ENCODE measurements at regions not wholly inside any gene's neighbourhood (a gene's known extent, or its start where the extent isn't known, plus 50 kb on each side); places are given as distances from the start of the nearest gene placed in this dataset.
"Not testable (repeated sequence)": the region's sequence is repeated elsewhere in the genome, so short reads cannot be mapped to it uniquely, and the experiment has no call there.

GRCh38 chr4:44978020-44978419 is 251.7 kb upstream of the GNPDA2 start:
- DNase-seq (no peak), ATAC-seq (no peak)

GRCh38 chr4:44965435-44966095 is 239.2 kb upstream of the GNPDA2 start:
- no peak for ATAC-seq

GRCh38 chr4:44964086-44964485 is 237.7 kb upstream of the GNPDA2 start:
- DNase-seq, ATAC-seq: not testable (repeated sequence)

More at GRCh38 chr4:44965435-44966095, 239.2 kb upstream of the GNPDA2 start:
- no peak for DNase-seq

- no peak for DNase-seq
- no peak for ATAC-seq
These were observed 234.8 kb upstream of the GNPDA2 start for GRCh38 chr4:44961001-44961755.

- DNase-seq: no peak
- ATAC-seq: no peak
These were observed 205.4 kb upstream of the GNPDA2 start for GRCh38 chr4:44931720-44932119.

GRCh38 chr4:44928785-44929184 is 202.4 kb upstream of the GNPDA2 start:
- ATAC-seq: no peak
- DNase-seq: no peak

GRCh38 chr4:44927399-44928380 is 201.3 kb upstream of the GNPDA2 start:
- DNase-seq (no peak), ATAC-seq (no peak)

- no peak for ATAC-seq
- no peak for DNase-seq
These were observed 190.1 kb upstream of the GNPDA2 start for GRCh38 chr4:44916411-44916810.

- no peak for ATAC-seq
- no peak for DNase-seq
These were observed 188.4 kb upstream of the GNPDA2 start for GRCh38 chr4:44914748-44915147.

- DNase-seq: no peak
- no peak for ATAC-seq
These were observed 187.9 kb upstream of the GNPDA2 start for GRCh38 chr4:44914223-44914622.

- ATAC-seq (no peak), DNase-seq (no peak)
These were observed 186.6 kb upstream of the GNPDA2 start for GRCh38 chr4:44912980-44913379.

- DNase-seq (no peak), ATAC-seq (no peak)
These were observed 182.2 kb upstream of the GNPDA2 start for GRCh38 chr4:44908565-44908964.

GRCh38 chr4:44872246-44872645 is 145.9 kb upstream of the GNPDA2 start:
- DNase-seq (no peak), ATAC-seq (no peak)

GRCh38 chr4:44871133-44871532 is 144.8 kb upstream of the GNPDA2 start:
- DNase-seq (no peak), ATAC-seq (no peak)

GRCh38 chr4:44869985-44870384 is 143.6 kb upstream of the GNPDA2 start:
- no peak for ATAC-seq

GRCh38 chr4:44869222-44869882 is 143.0 kb upstream of the GNPDA2 start:
- DNase-seq (no peak), ATAC-seq (no peak)

More at GRCh38 chr4:44869985-44870384, 143.6 kb upstream of the GNPDA2 start:
- no peak for DNase-seq

- DNase-seq: no peak
- ATAC-seq: no peak
These were observed 135.4 kb upstream of the GNPDA2 start for GRCh38 chr4:44861756-44862155.

GRCh38 chr4:44859477-44859876 is 133.1 kb upstream of the GNPDA2 start:
- DNase-seq (no peak), ATAC-seq (no peak)

GRCh38 chr4:44848466-44848865 is 122.1 kb upstream of the GNPDA2 start:
- ATAC-seq: no peak
- no peak for DNase-seq

GRCh38 chr4:44845993-44846392 is 119.6 kb upstream of the GNPDA2 start:
- no peak for ATAC-seq
- no peak for DNase-seq

GRCh38 chr4:44845309-44845708 is 119.0 kb upstream of the GNPDA2 start:
- DNase-seq (no peak), ATAC-seq (no peak)

- ATAC-seq: no peak
- no peak for DNase-seq
These were observed 116.2 kb upstream of the GNPDA2 start for GRCh38 chr4:44842531-44842930.
